GM23248 (cell line): ENCODE measurements at regions not wholly inside any gene's neighbourhood (a gene's known extent, or its start where the extent isn't known, plus 50 kb on each side); places are given as distances from the start of the nearest gene placed in this dataset.

Experiments used
- DNase-seq: peaks from one replicate; pipeline ENCODE4 v3.0.0-alpha.2; 2015
- H2AFZ ChIP-seq: fragments of 200-600 bp; sonication (generic); 2 replicates; pipeline ENCODE4 v1.6.1; 2016; ENCODE audit warnings: antibody characterized with exemption
- H3F3A ChIP-seq: fragments of 200-600 bp; sonication (generic); 2 replicates; pipeline ENCODE4 v1.6.1; 2016; ENCODE audit warnings: mild to moderate bottlenecking, antibody characterized with exemption, mixed run types; ENCODE audit not compliant: insufficient read depth
- H3K27ac ChIP-seq: fragments of 200-600 bp; sonication (generic); 2 replicates; pipeline ENCODE4 v1.5.1; 2016; ENCODE audit warnings: mild to moderate bottlenecking
- H3K27me3 ChIP-seq: fragments of 200-600 bp; sonication (generic); replicated peaks from 2 replicates; pipeline ENCODE4 v1.6.1; 2016; ENCODE audit warnings: mild to moderate bottlenecking; ENCODE audit not compliant: insufficient read depth
- H3K36me3 ChIP-seq: fragments of 200-600 bp; sonication (generic); 2 replicates; pipeline ENCODE4 v1.6.1; 2016; ENCODE audit warnings: low read depth, mild to moderate bottlenecking
- H3K4me1 ChIP-seq: fragments of 200-600 bp; sonication (generic); 2 replicates; pipeline ENCODE4 v1.6.1; 2016; ENCODE audit warnings: mild to moderate bottlenecking; ENCODE audit not compliant: insufficient read depth
- H3K4me2 ChIP-seq: fragments of 200-600 bp; sonication (generic); one replicate; pipeline ENCODE4 v1.6.1; 2016; ENCODE audit warnings: mild to moderate bottlenecking; ENCODE audit not compliant: unreplicated experiment
- H3K4me3 ChIP-seq: fragments of 200-600 bp; sonication (generic); 2 replicates; pipeline ENCODE4 v1.5.1; 2016; ENCODE audit warnings: mild to moderate bottlenecking
- H3K79me2 ChIP-seq: fragments of 200-600 bp; sonication (generic); 2 replicates; pipeline ENCODE4 v1.6.1; 2016; ENCODE audit warnings: mild to moderate bottlenecking; ENCODE audit not compliant: insufficient read depth
- H3K9ac ChIP-seq: fragments of 200-600 bp; sonication (generic); 2 replicates; pipeline ENCODE4 v1.6.1; 2016; ENCODE audit warnings: mild to moderate bottlenecking
- H3K9me2 ChIP-seq: fragments of 200-600 bp; sonication (generic); 2 replicates; pipeline ENCODE4 v1.6.1; 2016; ENCODE audit warnings: mixed run types, mild to moderate bottlenecking, moderate library complexity; ENCODE audit not compliant: insufficient read depth
- H3K9me3 ChIP-seq: fragments of 200-600 bp; sonication (generic); one replicate; pipeline ENCODE4 v1.6.1; 2017; ENCODE audit warnings: low read depth
- H4K20me1 ChIP-seq: fragments of 200-600 bp; sonication (generic); 2 replicates; pipeline ENCODE4 v1.6.0; 2016; ENCODE audit not compliant: insufficient read depth
- EZH2 ChIP-seq: fragments of 200-600 bp; sonication (generic); IDR thresholded peaks from 2 replicates; pipeline ENCODE4 v1.6.1; 2018; ENCODE audit warnings: antibody characterized with exemption, mild to moderate bottlenecking; ENCODE audit not compliant: insufficient read depth, poor library complexity, severe bottlenecking
- EZH2phosphoT487 ChIP-seq: fragments of 200-600 bp; sonication (generic); IDR thresholded peaks from 2 replicates; pipeline ENCODE4 v1.6.1; 2018; ENCODE audit warnings: antibody characterized with exemption, moderate library complexity, mild to moderate bottlenecking, low read depth; ENCODE audit not compliant: insufficient read depth
- WGBS, 2 experiments: methylation state at CpG; one replicate each; pipeline ENCODE4 v1.1.6; 2015 to 2017; ENCODE audit warnings: low lambda C conversion rate in 2 of 2, low coverage in 1 of 2; ENCODE audit errors: missing lambda C conversion rate in 2 of 2; 5-methylcytosine and 5-hydroxymethylcytosine counted together
- in situ Hi-C: fragments of 300-500 bp; cut with MboI; formaldehyde crosslinking; loops from 2 replicates; pipeline ENCODE4 v1.15.0; 2020

GRCh38 chr7:142612237-142612881, 136.9 kb upstream of the PRSS1 start:
- Histone ChIP-seq H3K27ac (no peak overlapping the region), H2AFZ (no peak overlapping the region)

GRCh38 chr7:142611566-142612236, 137.6 kb upstream of the PRSS1 start:
- Histone ChIP-seq H3K4me1 (peaks cover 16% of the 10 kb centered on the region), H4K20me1 (no peaks in the 10 kb centered on the region), H3K4me2 (no peak overlapping the region), H2AFZ (no peak overlapping the region), H3K36me3 (no peaks in the 10 kb centered on the region), H3K9me3 (no peaks in the 10 kb centered on the region), H3K9me2 (no peaks in the 10 kb centered on the region), H3K4me3 (no peak overlapping the region), H3F3A (peaks cover 8% of the 10 kb centered on the region; the same call in 1 of the 2 replicates), H3K9ac (no peak overlapping the region), H3K27me3 (no peaks in the 10 kb centered on the region), H3K27ac (no peak overlapping the region), H3K79me2 (no peaks in the 10 kb centered on the region)
- TF ChIP-seq EZH2, result no peak
- no peak for TF ChIP-seq EZH2phosphoT487
- 41 to 45% methylated on average over 8 of the region's 8 CpGs for WGBS, 2 experiments
- in situ Hi-C loops, result no loop called here
- DNase-seq, result peak; percentile 17

More at GRCh38 chr7:142612237-142612881, 136.9 kb upstream of the PRSS1 start:
- Histone ChIP-seq H3K4me1 (peaks cover 16% of the 10 kb centered on the region), H3K9me3 (no peaks in the 10 kb centered on the region), H3K27me3 (0 out of 2 replicates have a peak, but pooled peaks cover 1% of the 10 kb centered on the region), H3K4me3 (no peak overlapping the region), H3K9me2 (no peaks in the 10 kb centered on the region), H3F3A (peaks cover 8% of the 10 kb centered on the region; the same call in 1 of the 2 replicates), H3K9ac (no peak overlapping the region), H3K4me2 (no peak overlapping the region), H3K79me2 (no peaks in the 10 kb centered on the region), H4K20me1 (no peaks in the 10 kb centered on the region), H3K36me3 (no peaks in the 10 kb centered on the region)
- DNase-seq, result peak; percentile 48
- TF ChIP-seq EZH2phosphoT487 (no peak), EZH2 (no peak)
- 67 to 85% methylated on average over 1 of the region's 1 CpG for WGBS, 2 experiments
- in situ Hi-C loops, result no loop called here

GRCh38 chr7:142608630-142609428, 140.4 kb upstream of the PRSS1 start:
- WGBS, 2 experiments, result 29 to 33% methylated on average over 1 of the region's 1 CpG
- DNase-seq, result no peak
- no peaks in the 10 kb centered on the region for H4K20me1 ChIP-seq
- in situ Hi-C loops, result no loop called here
- H3K9me2 ChIP-seq, result no peaks in the 10 kb centered on the region
- no peaks in the 10 kb centered on the region for H3K27me3 ChIP-seq
- H3K9ac ChIP-seq, result no peak overlapping the region
- H3K4me1 ChIP-seq, result peaks cover 10% of the 10 kb centered on the region
- no peaks in the 10 kb centered on the region for H3K79me2 ChIP-seq
- H2AFZ ChIP-seq, result no peak overlapping the region
- TF ChIP-seq EZH2phosphoT487, result no peak
- TF ChIP-seq EZH2, result no peak
- H3K36me3 ChIP-seq, result no peaks in the 10 kb centered on the region
- no peak overlapping the region for H3K27ac ChIP-seq
- no peak overlapping the region for H3K4me2 ChIP-seq
- H3F3A ChIP-seq, result peaks cover 8% of the 10 kb centered on the region; the same call in 1 of the 2 replicates
- no peaks in the 10 kb centered on the region for H3K9me3 ChIP-seq
- H3K4me3 ChIP-seq, result no peak overlapping the region

GRCh38 chr7:142607351-142607750, 141.9 kb upstream of the PRSS1 start:
- Histone ChIP-seq H2AFZ (no peak overlapping the region), H3F3A (peaks cover 2% of the 10 kb centered on the region; the same call in 1 of the 2 replicates), H3K4me3 (no peak overlapping the region), H3K4me1 (peaks cover 1% of the 10 kb centered on the region), H3K79me2 (no peaks in the 10 kb centered on the region), H3K9me2 (no peaks in the 10 kb centered on the region), H3K27ac (no peak overlapping the region), H3K9ac (no peak overlapping the region), H3K4me2 (no peak overlapping the region), H3K36me3 (no peaks in the 10 kb centered on the region), H4K20me1 (no peaks in the 10 kb centered on the region), H3K27me3 (no peaks in the 10 kb centered on the region), H3K9me3 (no peaks in the 10 kb centered on the region)
- WGBS, 2 experiments, result 39 to 42% methylated on average over 3 of the region's 3 CpGs
- in situ Hi-C loops, result no loop called here
- TF ChIP-seq EZH2phosphoT487 (no peak), EZH2 (no peak)
- DNase-seq, result no peak
